Adrenal gland (tissue), 5 donors: ENCODE measurements at regions not wholly inside any gene's neighbourhood (a gene's known extent, or its start where the extent isn't known, plus 50 kb on each side); places are given as distances from the start of the nearest gene placed in this dataset.
"Not testable (repeated sequence)": the region's sequence is repeated elsewhere in the genome, so short reads cannot be mapped to it uniquely, and the experiment has no call there.

Experiments used
- CTCF ChIP-seq, 6 experiments: fragments of 450-650 bp in 4 of 6; fragments of 200-600 bp in 2 of 6; sonication (generic) in 1 of 6; IDR thresholded peaks; 1 replicate in 5 of 6; 2 replicates in 1 of 6; pipeline versions ENCODE4 v1.5.1 to v1.8.0; 2016 to 2021; ENCODE audit warnings: antibody characterized with exemption in 6 of 6, mild to moderate bottlenecking in 2 of 6, moderate library complexity in 1 of 6
- POLR2A ChIP-seq, 2 donors: fragments of 450-650 bp; IDR thresholded peaks; one replicate each; pipeline ENCODE4 v1.6.1; 2017; ENCODE audit warnings: antibody characterized with exemption in 2 of 2, mild to moderate bottlenecking in 2 of 2, moderate library complexity in 1 of 2
- donor health status: DM: no; HTN: no; CAD: no.

GRCh38 chr1:118280656-118281055, 95.6 kb upstream of the SPAG17 start:
- not testable (repeated sequence) for TF ChIP-seq POLR2A, CTCF (IDR thresholded peaks at IDR 0.05)
